DND-41 (cell line): ENCODE measurements at regions not wholly inside any gene's neighbourhood (a gene's known extent, or its start where the extent isn't known, plus 50 kb on each side); places are given as distances from the start of the nearest gene placed in this dataset.

Experiments used
- ATAC-seq: fragments of 200-7000 bp; cut with Tn5 transposase; 3 replicates; pipeline ENCODE4 v1.9.1; 2021; ENCODE audit warnings: low read depth; ENCODE audit not compliant: insufficient read depth
- DNase-seq: peaks from one replicate; pipeline ENCODE4 v3.0.0-alpha.2; 2020
- H2AFZ ChIP-seq: 2 replicates; pipeline ENCODE4 v1.6.0; 2012; ENCODE audit warnings: low read depth, low read length
- H3K27ac ChIP-seq: 2 replicates; pipeline ENCODE4 v1.5.1; 2012; ENCODE audit warnings: low read length, inconsistent platforms
- H3K27me3 ChIP-seq: fragments of 200-600 bp; sonication (generic); 2 replicates; pipeline ENCODE4 v1.6.0; 2012; ENCODE audit warnings: low read length, mild to moderate bottlenecking, inconsistent platforms; ENCODE audit not compliant: insufficient read depth, poor library complexity
- H3K36me3 ChIP-seq: 2 replicates; pipeline ENCODE4 v1.5.1; 2012; ENCODE audit warnings: low read length, inconsistent platforms; ENCODE audit not compliant: insufficient read depth
- H3K4me1 ChIP-seq: 2 replicates; pipeline ENCODE4 v1.5.1; 2012; ENCODE audit warnings: mild to moderate bottlenecking, low read length; ENCODE audit not compliant: insufficient read depth
- H3K4me2 ChIP-seq: 2 replicates; pipeline ENCODE4 v1.6.0; 2012; ENCODE audit warnings: mild to moderate bottlenecking, moderate library complexity, low read length, inconsistent platforms; ENCODE audit not compliant: insufficient read depth
- H3K4me3 ChIP-seq, 2 experiments: fragments of 200-600 bp in 1 of 2; shearing (Covaris generic) in 1 of 2; 2 replicates each; pipeline ENCODE4 v1.5.1; 2012 to 2016; ENCODE audit warnings: inconsistent platforms in 2 of 2, low read length in 2 of 2, mild to moderate bottlenecking in 2 of 2, low read depth in 1 of 2, moderate library complexity in 1 of 2
- H3K79me2 ChIP-seq: 2 replicates; pipeline ENCODE4 v1.6.0; 2012; ENCODE audit warnings: low read length, inconsistent platforms; ENCODE audit not compliant: insufficient read depth
- H3K9ac ChIP-seq: 2 replicates; pipeline ENCODE4 v1.6.0; 2012; ENCODE audit warnings: low read depth, mild to moderate bottlenecking, inconsistent platforms, low read length, moderate library complexity
- H3K9me3 ChIP-seq: 2 replicates; pipeline ENCODE4 v1.5.1; 2012; ENCODE audit warnings: low read length, moderate library complexity, mild to moderate bottlenecking, inconsistent platforms; ENCODE audit not compliant: insufficient read depth, severe bottlenecking
- H4K20me1 ChIP-seq: 2 replicates; pipeline ENCODE4 v1.6.0; 2012; ENCODE audit warnings: low read length; ENCODE audit not compliant: insufficient read depth
- EZH2 ChIP-seq: IDR thresholded peaks from 3 replicates; pipeline ENCODE4 v1.6.1; 2012; ENCODE audit warnings: borderline replicate concordance, low read depth, mild to moderate bottlenecking, moderate library complexity, low read length, inconsistent platforms; ENCODE audit not compliant: severe bottlenecking
- TF ChIP-seq, protein P1 (sequence below): IDR thresholded peaks from 2 replicates; pipeline ENCODE4 v1.5.1; 2012; ENCODE audit warnings: borderline replicate concordance, low read length, moderate library complexity, mild to moderate bottlenecking; ENCODE audit not compliant: poor library complexity, severe bottlenecking; ENCODE audit errors: extremely low read depth

GRCh38 chr3:144557515-144557914, 585.9 kb downstream of the DIPK2A start:
- Histone ChIP-seq H3K4me1 (no peaks in the 10 kb centered on the region), H3K27ac (no peak overlapping the region), H3K27me3 (no peaks in the 10 kb centered on the region), H3K4me3 (no peak overlapping the region), H3K9ac (no peak overlapping the region), H4K20me1 (no peaks in the 10 kb centered on the region), H3K9me3 (no peaks in the 10 kb centered on the region), H3K79me2 (no peaks in the 10 kb centered on the region), H3K36me3 (no peaks in the 10 kb centered on the region), H2AFZ (no peak overlapping the region), H3K4me2 (no peak overlapping the region)
- no peak for DNase-seq
- TF ChIP-seq EZH2, result no peak
- TF ChIP-seq, protein P1, sequence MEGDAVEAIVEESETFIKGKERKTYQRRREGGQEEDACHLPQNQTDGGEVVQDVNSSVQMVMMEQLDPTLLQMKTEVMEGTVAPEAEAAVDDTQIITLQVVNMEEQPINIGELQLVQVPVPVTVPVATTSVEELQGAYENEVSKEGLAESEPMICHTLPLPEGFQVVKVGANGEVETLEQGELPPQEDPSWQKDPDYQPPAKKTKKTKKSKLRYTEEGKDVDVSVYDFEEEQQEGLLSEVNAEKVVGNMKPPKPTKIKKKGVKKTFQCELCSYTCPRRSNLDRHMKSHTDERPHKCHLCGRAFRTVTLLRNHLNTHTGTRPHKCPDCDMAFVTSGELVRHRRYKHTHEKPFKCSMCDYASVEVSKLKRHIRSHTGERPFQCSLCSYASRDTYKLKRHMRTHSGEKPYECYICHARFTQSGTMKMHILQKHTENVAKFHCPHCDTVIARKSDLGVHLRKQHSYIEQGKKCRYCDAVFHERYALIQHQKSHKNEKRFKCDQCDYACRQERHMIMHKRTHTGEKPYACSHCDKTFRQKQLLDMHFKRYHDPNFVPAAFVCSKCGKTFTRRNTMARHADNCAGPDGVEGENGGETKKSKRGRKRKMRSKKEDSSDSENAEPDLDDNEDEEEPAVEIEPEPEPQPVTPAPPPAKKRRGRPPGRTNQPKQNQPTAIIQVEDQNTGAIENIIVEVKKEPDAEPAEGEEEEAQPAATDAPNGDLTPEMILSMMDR, result no peak
- no peak for ATAC-seq

GRCh38 chr3:144564011-144564410, 592.4 kb downstream of the DIPK2A start:
- TF ChIP-seq, protein P1, result no peak
- no peak for TF ChIP-seq EZH2
- Histone ChIP-seq H2AFZ (no peak overlapping the region), H3K27ac (no peak overlapping the region), H3K4me3 (no peak overlapping the region), H4K20me1 (no peaks in the 10 kb centered on the region), H3K27me3 (no peaks in the 10 kb centered on the region), H3K9me3 (no peaks in the 10 kb centered on the region), H3K9ac (no peak overlapping the region), H3K36me3 (no peaks in the 10 kb centered on the region), H3K79me2 (no peaks in the 10 kb centered on the region), H3K4me1 (no peaks in the 10 kb centered on the region), H3K4me2 (no peak overlapping the region)
- DNase-seq (no peak), ATAC-seq (no peak)

GRCh38 chr3:144566320-144566719, 594.7 kb downstream of the DIPK2A start:
- no peak for DNase-seq
- H3K36me3 ChIP-seq, result no peaks in the 10 kb centered on the region

More at GRCh38 chr3:144566320-144566719, 594.7 kb downstream of the DIPK2A start:
- TF ChIP-seq EZH2, result no peak
- TF ChIP-seq, protein P1, result no peak
- no peak for ATAC-seq
- H3K4me3 ChIP-seq, result no peak overlapping the region
- no peak overlapping the region for H3K27ac ChIP-seq
- H3K9me3 ChIP-seq, result no peaks in the 10 kb centered on the region
- H3K4me1 ChIP-seq, result no peaks in the 10 kb centered on the region
- no peak overlapping the region for H3K4me2 ChIP-seq
- H3K79me2 ChIP-seq, result no peaks in the 10 kb centered on the region
- no peak overlapping the region for H2AFZ ChIP-seq
- H3K27me3 ChIP-seq, result no peaks in the 10 kb centered on the region
- H3K9ac ChIP-seq, result no peak overlapping the region
- no peaks in the 10 kb centered on the region for H4K20me1 ChIP-seq
